HepG2 (cell line): ENCODE measurements at regions not wholly inside any gene's neighbourhood (a gene's known extent, or its start where the extent isn't known, plus 50 kb on each side); places are given as distances from the start of the nearest gene placed in this dataset.

Source experiments
- ATAC-seq: fragments of 200-7000 bp; cut with Tn5 transposase; 3 replicates; pipeline ENCODE4 v1.9.1; 2020; ENCODE audit warnings: mild to moderate bottlenecking, moderate library complexity
- BruUV-seq: library from RNA; stranded (reverse); fragments of 400-500 nt; replicated peaks from 2 replicates; lab custom pipeline; 2021; lab: Mats Ljungman, UMichigan
- CTCF ChIA-PET: fragments of 300-600 bp; formaldehyde crosslinking; extraction: SDS; loops from one replicate; lab custom pipeline; 2021; ENCODE audit warnings: low total read pairs, inconsistent platforms, low intra/inter-chr PET ratio; lab: Yijun Ruan, JAX
- POLR2A ChIA-PET: fragments of 350-600 bp; sonication (Branson Sonifier 250); formaldehyde crosslinking; loops from one replicate; lab custom pipeline; 2020; ENCODE audit warnings: antibody characterized with exemption, inconsistent platforms; lab: Yijun Ruan, JAX
- DNase-seq: peaks from one replicate; pipeline ENCODE4 v3.0.0-alpha.2; 2015; ENCODE audit warnings: low spot score
- FAIRE-seq: peaks from 3 replicates; lab custom pipeline; 2011; peaks lifted over from hg19 to GRCh38; lab: Jason Lieb, UNC
- H2AFZ ChIP-seq: one replicate; pipeline ENCODE4 v1.6.1; 2011; ENCODE audit warnings: low read length, inconsistent platforms
- H3K27ac ChIP-seq: fragments of 300-600 bp; 3 replicates; pipeline ENCODE4 v1.8.0; 2011; ENCODE audit warnings: mixed run types, mild to moderate bottlenecking, mixed read lengths, low read length, inconsistent platforms; ENCODE audit not compliant: insufficient read depth; ENCODE audit errors: extremely low read length
- H3K27me3 ChIP-seq, 2 experiments: fragments of 200-600 bp in 1 of 2; 2 replicates in 1 of 2; 3 replicates in 1 of 2; pipeline versions ENCODE4 v1.6.0 to v1.8.0; 2011; ENCODE audit warnings: low read length in 2 of 2, mild to moderate bottlenecking in 2 of 2, moderate library complexity in 2 of 2, inconsistent platforms in 1 of 2; ENCODE audit not compliant: insufficient read depth in 2 of 2, control insufficient read depth in 1 of 2
- H3K36me3 ChIP-seq, 2 experiments: fragments of 200-600 bp in 1 of 2; replicated peaks in 1 of 2; 2 replicates in 1 of 2; 3 replicates in 1 of 2; pipeline versions ENCODE4 v1.5.1 to v1.8.0; 2011; ENCODE audit warnings: low read length in 2 of 2, inconsistent platforms in 1 of 2; ENCODE audit not compliant: insufficient read depth in 2 of 2, control insufficient read depth in 1 of 2
- H3K4me1 ChIP-seq: 2 replicates; pipeline ENCODE4 v1.5.1; 2012; ENCODE audit warnings: low read length, inconsistent platforms; ENCODE audit not compliant: insufficient read depth
- H3K4me2 ChIP-seq: 2 replicates; pipeline ENCODE4 v1.6.0; 2011; ENCODE audit warnings: low read depth, low read length, inconsistent platforms
- H3K4me3 ChIP-seq, 3 experiments: fragments of 200-600 bp in 1 of 3; sonication (generic), shearing (Covaris generic) in 1 of 3; replicated peaks in 1 of 3; 2 replicates each; pipeline ENCODE4 v1.5.1; 2011 to 2016; ENCODE audit warnings: low read length in 3 of 3, inconsistent platforms in 2 of 3, low read depth in 2 of 3, mild to moderate bottlenecking in 2 of 3, control low read depth in 1 of 3, mixed read lengths in 1 of 3; ENCODE audit not compliant: insufficient read depth in 1 of 3
- H3K79me2 ChIP-seq: one replicate; pipeline ENCODE4 v1.6.1; 2011; ENCODE audit warnings: low read length, inconsistent platforms; ENCODE audit not compliant: insufficient read depth
- H3K9ac ChIP-seq: 2 replicates; pipeline ENCODE4 v1.6.0; 2011; ENCODE audit warnings: mild to moderate bottlenecking, low read depth, low read length, inconsistent platforms; ENCODE audit not compliant: insufficient read depth
- H3K9me3 ChIP-seq: 2 replicates; pipeline ENCODE4 v1.5.1; 2012; ENCODE audit warnings: mild to moderate bottlenecking, low read length
- H4K20me1 ChIP-seq: 2 replicates; pipeline ENCODE4 v1.6.0; 2011; ENCODE audit warnings: inconsistent platforms, mild to moderate bottlenecking, low read length, moderate library complexity; ENCODE audit not compliant: insufficient read depth
- NCOA2 ChIP-seq: sonication (generic); formaldehyde crosslinking; IDR thresholded peaks from 2 replicates; pipeline ENCODE4 v1.8.0; 2022; ENCODE audit warnings: inconsistent platforms
- RFX5 ChIP-seq: IDR thresholded peaks from 2 replicates; pipeline ENCODE4 v1.6.1; 2011; ENCODE audit warnings: low read depth, low read length, improper control_type of control experiment
- SOX13 ChIP-seq, 3 experiments: fragments of 450-650 bp in 1 of 3; sonication (generic) in 1 of 3; formaldehyde crosslinking in 1 of 3; IDR thresholded peaks in 2 of 3; conservative IDR thresholded peaks in 1 of 3; 2 replicates each; pipeline versions ENCODE4 v1.5.0 to v1.6.1; 2016 to 2020; ENCODE audit warnings: antibody characterized with exemption in 1 of 3, mild to moderate bottlenecking in 1 of 3, missing compliant biosample characterization in 1 of 3, missing genetic modification reagents in 1 of 3, moderate library complexity in 1 of 3
- ZKSCAN5 ChIP-seq: sonication (generic); formaldehyde crosslinking; IDR thresholded peaks from 2 replicates; pipeline ENCODE4 v1.5.1; 2020; ENCODE audit warnings: mild to moderate bottlenecking, missing genetic modification reagents
- ZNF18 ChIP-seq: sonication (generic); formaldehyde crosslinking; IDR thresholded peaks from 2 replicates; pipeline ENCODE4 v1.8.0; 2022; ENCODE audit warnings: mild to moderate bottlenecking, missing genetic modification reagents; ENCODE audit not compliant: insufficient replicate concordance
- ZNF501 ChIP-seq: sonication (generic); formaldehyde crosslinking; IDR thresholded peaks from 2 replicates; pipeline ENCODE4 v1.5.1; 2020; ENCODE audit warnings: mild to moderate bottlenecking, moderate library complexity, missing genetic modification reagents
- ZNF777 ChIP-seq: sonication (generic); formaldehyde crosslinking; IDR thresholded peaks from 2 replicates; pipeline ENCODE4 v1.4.0; 2020; ENCODE audit warnings: missing genetic modification reagents
- WGBS: methylation state at CpG from one replicate; pipeline ENCODE4 v1.1.6; 2017; ENCODE audit warnings: low lambda C conversion rate; 5-methylcytosine and 5-hydroxymethylcytosine counted together
- in situ Hi-C: cut with HindIII; loops from 2 replicates; pipeline ENCODE4 v1.10.0; 2017; ENCODE audit warnings: low pct_unique_long_range_greater_than_20kb; ENCODE audit not compliant: extremely low pct_ligation_motif_present
- intact Hi-C: fragments of 100-400 bp; cut with micrococcal nuclease; formaldehyde crosslinking; loops from one replicate; pipeline ENCODE4 v1.10.0; 2022; ENCODE audit not compliant: unreplicated experiment

GRCh38 chr16:56090076-56090475 lies 101.2 kb upstream of the GNAO1 start (continued):
- TF ChIP-seq SOX13 (IDR thresholded peaks at IDR 0.05) (no peak), SOX13 (CRISPR knock-in tag; conservative IDR thresholded peaks at IDR 0.05 in 1 of 2, IDR thresholded peaks at IDR 0.05 in 1 of 2) (no peak), ZNF777 (CRISPR knock-in tag) (no peak), ZNF18 (CRISPR knock-in tag) (no peak), ZNF501 (no peak), NCOA2 (no peak)

GRCh38 chr16:56087626-56088025 lies 103.7 kb upstream of the GNAO1 start:
- no peaks in the 10 kb centered on the region for H3K4me1 ChIP-seq
- TF ChIP-seq ZKSCAN5 (CRISPR knock-in tag) (no peak), RFX5 (peak; percentile 43; the same call in 1 of the 2 replicates)
- TF ChIP-seq, all 625 proteins: peak for 1
- CTCF ChIA-PET, result no interaction called here
- H3K27me3 ChIP-seq, result no peaks in the 10 kb centered on the region; a peak in 1 of 5 replicates
- H3K4me2 ChIP-seq, result no peak overlapping the region
- no peak for DNase-seq
- POLR2A ChIA-PET, result no interaction called here
- in situ Hi-C loops, result no loop called here
- BruUV-seq, result no TSS peak
- H3K9me3 ChIP-seq, result no peaks in the 10 kb centered on the region
- no peak overlapping the region for H2AFZ ChIP-seq
- no peak overlapping the region for H3K9ac ChIP-seq
- ATAC-seq, result no peak
- WGBS, result 30% methylated on average over 6 of the region's 6 CpGs
- no peak for FAIRE-seq
- H3K27ac ChIP-seq, result no peak overlapping the region
- H4K20me1 ChIP-seq, result no peaks in the 10 kb centered on the region
- H3K4me3 ChIP-seq, result no peak overlapping the region
- intact Hi-C loops, result no loop called here
- no peaks in the 10 kb centered on the region for H3K79me2 ChIP-seq
- no peaks in the 10 kb centered on the region for H3K36me3 ChIP-seq
